Stomach (tissue), 8 donors: ENCODE measurements at regions not wholly inside any gene's neighbourhood (a gene's known extent, or its start where the extent isn't known, plus 50 kb on each side); places are given as distances from the start of the nearest gene placed in this dataset.

ENCODE experiments used
- DNase-seq, 2 donors: peaks; one replicate each; pipeline versions ENCODE4 v3.0.0 to v3.0.0-alpha.2; 2013 to 2019
- H3K27ac ChIP-seq, 5 donors: fragments of 200-600 bp in 4 of 5; sonication (generic) in 4 of 5; one replicate each; pipeline ENCODE4 v1.5.1; 2013 to 2019; ENCODE audit warnings: mild to moderate bottlenecking in 1 of 5, moderate library complexity in 1 of 5
- H3K27me3 ChIP-seq, 3 donors: fragments of 200-600 bp; sonication (generic); one replicate each; pipeline ENCODE4 v1.5.1; 2017 to 2019; ENCODE audit warnings: mixed run types in 1 of 3
- H3K36me3 ChIP-seq, 4 donors: fragments of 200-600 bp; sonication (generic); 1 replicate in 3 of 4; 2 replicates in 1 of 4; pipeline ENCODE4 v1.5.1; 2016 to 2019
- H3K4me1 ChIP-seq, 4 donors: fragments of 200-600 bp; sonication (generic); one replicate each; pipeline ENCODE4 v1.5.1; 2016 to 2019
- H3K4me3 ChIP-seq, 4 donors: fragments of 200-600 bp; sonication (generic) in 3 of 4; one replicate each; pipeline ENCODE4 v1.5.1; 2016 to 2019; ENCODE audit warnings: mild to moderate bottlenecking in 1 of 4
- H3K9me3 ChIP-seq, 4 donors: fragments of 200-600 bp; sonication (generic); one replicate each; pipeline ENCODE4 v1.5.1; 2016 to 2019
- CTCF ChIP-seq, 7 experiments: fragments of 450-650 bp in 4 of 7; fragments of 200-600 bp in 3 of 7; sonication (generic) in 3 of 7; IDR thresholded peaks; one replicate each; pipeline ENCODE4 v1.5.1; 2016 to 2019; ENCODE audit warnings: antibody characterized with exemption in 7 of 7, control low read depth in 2 of 7, mild to moderate bottlenecking in 1 of 7
- EP300 ChIP-seq: sonication (generic); formaldehyde crosslinking; IDR thresholded peaks from one replicate; pipeline ENCODE4 v1.6.1; 2017; ENCODE audit warnings: antibody characterized with exemption
- POLR2A ChIP-seq, 4 donors: fragments of 450-650 bp; IDR thresholded peaks; one replicate each; pipeline ENCODE4 v1.6.1; 2016; ENCODE audit warnings: antibody characterized with exemption in 4 of 4, control low read depth in 2 of 4, mild to moderate bottlenecking in 1 of 4, moderate library complexity in 1 of 4
- POLR2AphosphoS5 ChIP-seq, 3 donors: sonication (generic); formaldehyde crosslinking; IDR thresholded peaks; one replicate each; pipeline ENCODE4 v1.6.1; 2016; ENCODE audit warnings: antibody characterized with exemption in 3 of 3
- WGBS, 5 donors: extraction: QIAGEN DNeasy Blood & Tissue Kit in 3 of 5; methylation state at CpG; one replicate each; pipeline versions ENCODE4 v1.1.5 to v1.1.7; 2013 to 2018; 5-methylcytosine and 5-hydroxymethylcytosine counted together
- intact Hi-C: fragments of 100-400 bp; cut with DNase I; formaldehyde crosslinking; loops from one replicate; pipeline ENCODE4 v1.15.1; 2023; ENCODE audit warnings: low total_unique reads
- donor health status: healthy with polysubstance abuse.
- donor health status: Bipolar disorder and iron deficiency.
- donor health status: healthy.

GRCh38 chr3:187838016-187838540 is 92.8 kb upstream of the BCL6 start:
- TF ChIP-seq EP300 (no peak), POLR2AphosphoS5 (IDR thresholded peaks at IDR 0.05) (no peak), CTCF (IDR thresholded peaks at IDR 0.05) (no peak), POLR2A (IDR thresholded peaks at IDR 0.05) (no peak)
- Histone ChIP-seq H3K4me3 (no peak overlapping the region), H3K9me3 (peaks cover 0 to 6% (median 0%) of the 10 kb centered on the region in 4 donors), H3K4me1 (no peaks in the 10 kb centered on the region), H3K36me3 (no peaks in the 10 kb centered on the region), H3K27me3 (no peaks in the 10 kb centered on the region), H3K27ac (no peak overlapping the region)
- no peak for DNase-seq
- 76 to 87% (median 85%) methylated on average over 5 of the region's 5 CpGs for WGBS, 5 donors
- intact Hi-C loops: no loop called here

DNA sequence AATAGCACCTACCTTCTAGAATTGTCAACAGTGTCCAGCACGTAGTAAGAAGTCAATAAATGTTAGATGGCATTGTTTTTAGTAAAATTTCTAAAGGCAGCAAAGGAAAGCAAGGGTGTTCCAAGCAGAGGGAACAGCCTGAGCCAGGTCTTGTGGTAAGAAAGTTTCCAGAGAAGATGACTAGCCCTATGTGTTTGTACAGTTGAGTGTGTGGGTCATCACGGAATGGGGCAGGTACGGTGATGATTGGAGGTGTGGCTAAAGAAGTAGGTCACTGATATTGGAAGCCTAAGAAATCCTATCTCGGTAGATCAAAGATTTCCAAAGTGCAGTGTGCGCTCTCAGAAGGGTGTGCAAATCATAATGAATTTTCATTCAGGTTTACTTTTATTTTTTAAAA is 94.2 kb upstream of the BCL6 start:
- intact Hi-C loops: no loop called here
- Histone ChIP-seq H3K36me3 (no peaks in the 10 kb centered on the region), H3K9me3 (peaks cover 0 to 5% (median 0%) of the 10 kb centered on the region in 4 donors), H3K4me1 (no peaks in the 10 kb centered on the region), H3K4me3 (no peak overlapping the region), H3K27ac (no peak overlapping the region), H3K27me3 (no peaks in the 10 kb centered on the region)
- 44 to 67% (median 62%) methylated on average over 5 of the region's 5 CpGs for WGBS, 5 donors
- no peak for DNase-seq
- TF ChIP-seq POLR2A (IDR thresholded peaks at IDR 0.05) (no peak), CTCF (IDR thresholded peaks at IDR 0.05) (no peak), POLR2AphosphoS5 (IDR thresholded peaks at IDR 0.05) (no peak), EP300 (no peak)

DNA sequence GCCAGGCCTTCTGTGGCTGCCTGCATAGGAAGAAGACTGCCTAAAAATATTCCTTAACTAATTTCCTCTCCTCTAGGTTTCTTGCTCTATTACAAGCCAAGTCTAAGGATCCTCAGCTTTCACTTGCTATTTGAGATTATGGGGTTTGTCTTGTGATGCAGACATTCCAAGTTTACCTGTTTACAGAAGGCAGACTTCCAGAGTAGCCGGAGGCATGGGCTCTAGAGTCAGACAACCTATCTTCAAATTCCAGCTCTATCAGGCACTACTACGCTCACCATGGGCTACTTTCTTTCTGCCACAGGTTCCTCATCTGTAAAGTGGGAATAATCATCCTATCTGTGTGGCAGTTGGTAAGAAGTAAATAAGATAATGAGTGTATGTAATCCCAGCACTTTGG is 95.6 kb upstream of the BCL6 start:
- Histone ChIP-seq H3K9me3 (no peaks in the 10 kb centered on the region), H3K27ac (no peak overlapping the region), H3K36me3 (no peaks in the 10 kb centered on the region), H3K4me1 (no peaks in the 10 kb centered on the region), H3K27me3 (no peaks in the 10 kb centered on the region), H3K4me3 (no peak overlapping the region)
- DNase-seq: no peak
- WGBS, 5 donors: 85 to 97% (median 93%) methylated on average over 2 of the region's 2 CpGs
- intact Hi-C loops: no loop called here
- TF ChIP-seq CTCF (IDR thresholded peaks at IDR 0.05) (no peak), POLR2AphosphoS5 (IDR thresholded peaks at IDR 0.05) (no peak), POLR2A (IDR thresholded peaks at IDR 0.05) (no peak), EP300 (no peak)

DNA sequence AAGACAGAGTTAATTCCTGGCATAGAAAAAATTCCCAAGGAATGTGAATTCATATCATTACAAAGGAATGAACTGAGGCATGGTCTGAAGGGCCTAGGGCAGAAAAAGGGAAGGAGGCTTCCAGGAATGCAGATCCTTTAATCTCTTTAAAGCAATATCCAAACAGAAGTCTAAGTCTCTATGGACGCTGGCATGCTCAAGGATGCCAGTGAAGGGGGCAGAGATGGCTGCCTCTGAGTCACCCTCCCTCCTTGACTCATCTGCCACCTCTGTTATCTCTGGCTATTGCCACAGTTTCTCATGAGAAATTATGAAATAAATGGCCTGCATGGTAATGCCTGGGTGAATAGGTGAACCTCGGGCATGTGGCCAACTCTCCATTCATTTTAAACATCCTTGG is 96.3 kb upstream of the BCL6 start:
- no peaks in the 10 kb centered on the region for H3K9me3 ChIP-seq
- WGBS, 5 donors: 57 to 82% (median 75%) methylated on average over 2 of the region's 2 CpGs
- H3K36me3 ChIP-seq: no peaks in the 10 kb centered on the region
- no peak for DNase-seq
- no peaks in the 10 kb centered on the region for H3K4me1 ChIP-seq
- no peak for TF ChIP-seq CTCF (IDR thresholded peaks at IDR 0.05)
- TF ChIP-seq POLR2AphosphoS5 (IDR thresholded peaks at IDR 0.05): no peak
- no peak for TF ChIP-seq EP300
- no peak for TF ChIP-seq POLR2A (IDR thresholded peaks at IDR 0.05)
- no peaks in the 10 kb centered on the region for H3K27me3 ChIP-seq
- no peak overlapping the region for H3K4me3 ChIP-seq
- H3K27ac ChIP-seq: no peak overlapping the region
- intact Hi-C loops: no loop called here
